DND-41 (cell line): ENCODE measurements at regions not wholly inside any gene's neighbourhood (a gene's known extent, or its start where the extent isn't known, plus 50 kb on each side); places are given as distances from the start of the nearest gene placed in this dataset.

Source experiments
- ATAC-seq: fragments of 200-7000 bp; cut with Tn5 transposase; 3 replicates; pipeline ENCODE4 v1.9.1; 2021; ENCODE audit warnings: low read depth; ENCODE audit not compliant: insufficient read depth
- DNase-seq: peaks from one replicate; pipeline ENCODE4 v3.0.0-alpha.2; 2020
- H2AFZ ChIP-seq: 2 replicates; pipeline ENCODE4 v1.6.0; 2012; ENCODE audit warnings: low read depth, low read length
- H3K27ac ChIP-seq: 2 replicates; pipeline ENCODE4 v1.5.1; 2012; ENCODE audit warnings: low read length, inconsistent platforms
- H3K27me3 ChIP-seq: fragments of 200-600 bp; sonication (generic); 2 replicates; pipeline ENCODE4 v1.6.0; 2012; ENCODE audit warnings: low read length, mild to moderate bottlenecking, inconsistent platforms; ENCODE audit not compliant: insufficient read depth, poor library complexity
- H3K36me3 ChIP-seq: 2 replicates; pipeline ENCODE4 v1.5.1; 2012; ENCODE audit warnings: low read length, inconsistent platforms; ENCODE audit not compliant: insufficient read depth
- H3K4me1 ChIP-seq: 2 replicates; pipeline ENCODE4 v1.5.1; 2012; ENCODE audit warnings: mild to moderate bottlenecking, low read length; ENCODE audit not compliant: insufficient read depth
- H3K4me2 ChIP-seq: 2 replicates; pipeline ENCODE4 v1.6.0; 2012; ENCODE audit warnings: mild to moderate bottlenecking, moderate library complexity, low read length, inconsistent platforms; ENCODE audit not compliant: insufficient read depth
- H3K4me3 ChIP-seq, 2 experiments: fragments of 200-600 bp in 1 of 2; shearing (Covaris generic) in 1 of 2; 2 replicates each; pipeline ENCODE4 v1.5.1; 2012 to 2016; ENCODE audit warnings: inconsistent platforms in 2 of 2, low read length in 2 of 2, mild to moderate bottlenecking in 2 of 2, low read depth in 1 of 2, moderate library complexity in 1 of 2
- H3K79me2 ChIP-seq: 2 replicates; pipeline ENCODE4 v1.6.0; 2012; ENCODE audit warnings: low read length, inconsistent platforms; ENCODE audit not compliant: insufficient read depth
- H3K9ac ChIP-seq: 2 replicates; pipeline ENCODE4 v1.6.0; 2012; ENCODE audit warnings: low read depth, mild to moderate bottlenecking, inconsistent platforms, low read length, moderate library complexity
- H3K9me3 ChIP-seq: 2 replicates; pipeline ENCODE4 v1.5.1; 2012; ENCODE audit warnings: low read length, moderate library complexity, mild to moderate bottlenecking, inconsistent platforms; ENCODE audit not compliant: insufficient read depth, severe bottlenecking
- H4K20me1 ChIP-seq: 2 replicates; pipeline ENCODE4 v1.6.0; 2012; ENCODE audit warnings: low read length; ENCODE audit not compliant: insufficient read depth
- EZH2 ChIP-seq: IDR thresholded peaks from 3 replicates; pipeline ENCODE4 v1.6.1; 2012; ENCODE audit warnings: borderline replicate concordance, low read depth, mild to moderate bottlenecking, moderate library complexity, low read length, inconsistent platforms; ENCODE audit not compliant: severe bottlenecking
- TF ChIP-seq, protein P1 (sequence below): IDR thresholded peaks from 2 replicates; pipeline ENCODE4 v1.5.1; 2012; ENCODE audit warnings: borderline replicate concordance, low read length, moderate library complexity, mild to moderate bottlenecking; ENCODE audit not compliant: poor library complexity, severe bottlenecking; ENCODE audit errors: extremely low read depth

GRCh38 chr18:66662632-66663031 is 58.7 kb upstream of the CDH19 start:
- H3K9me3 ChIP-seq = no peaks in the 10 kb centered on the region
- H3K4me2 ChIP-seq = no peak overlapping the region
- no peaks in the 10 kb centered on the region for H4K20me1 ChIP-seq
- H3K27ac ChIP-seq = no peak overlapping the region
- no peak overlapping the region for H3K9ac ChIP-seq
- H3K4me3 ChIP-seq = no peak overlapping the region
- H3K36me3 ChIP-seq = no peaks in the 10 kb centered on the region
- H2AFZ ChIP-seq = no peak overlapping the region
- DNase-seq = no peak
- ATAC-seq = no peak
- H3K4me1 ChIP-seq = no peaks in the 10 kb centered on the region
- H3K79me2 ChIP-seq = no peaks in the 10 kb centered on the region
- H3K27me3 ChIP-seq = no peaks in the 10 kb centered on the region
- no peak for TF ChIP-seq EZH2
- TF ChIP-seq, protein P1, sequence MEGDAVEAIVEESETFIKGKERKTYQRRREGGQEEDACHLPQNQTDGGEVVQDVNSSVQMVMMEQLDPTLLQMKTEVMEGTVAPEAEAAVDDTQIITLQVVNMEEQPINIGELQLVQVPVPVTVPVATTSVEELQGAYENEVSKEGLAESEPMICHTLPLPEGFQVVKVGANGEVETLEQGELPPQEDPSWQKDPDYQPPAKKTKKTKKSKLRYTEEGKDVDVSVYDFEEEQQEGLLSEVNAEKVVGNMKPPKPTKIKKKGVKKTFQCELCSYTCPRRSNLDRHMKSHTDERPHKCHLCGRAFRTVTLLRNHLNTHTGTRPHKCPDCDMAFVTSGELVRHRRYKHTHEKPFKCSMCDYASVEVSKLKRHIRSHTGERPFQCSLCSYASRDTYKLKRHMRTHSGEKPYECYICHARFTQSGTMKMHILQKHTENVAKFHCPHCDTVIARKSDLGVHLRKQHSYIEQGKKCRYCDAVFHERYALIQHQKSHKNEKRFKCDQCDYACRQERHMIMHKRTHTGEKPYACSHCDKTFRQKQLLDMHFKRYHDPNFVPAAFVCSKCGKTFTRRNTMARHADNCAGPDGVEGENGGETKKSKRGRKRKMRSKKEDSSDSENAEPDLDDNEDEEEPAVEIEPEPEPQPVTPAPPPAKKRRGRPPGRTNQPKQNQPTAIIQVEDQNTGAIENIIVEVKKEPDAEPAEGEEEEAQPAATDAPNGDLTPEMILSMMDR = no peak

DNA sequence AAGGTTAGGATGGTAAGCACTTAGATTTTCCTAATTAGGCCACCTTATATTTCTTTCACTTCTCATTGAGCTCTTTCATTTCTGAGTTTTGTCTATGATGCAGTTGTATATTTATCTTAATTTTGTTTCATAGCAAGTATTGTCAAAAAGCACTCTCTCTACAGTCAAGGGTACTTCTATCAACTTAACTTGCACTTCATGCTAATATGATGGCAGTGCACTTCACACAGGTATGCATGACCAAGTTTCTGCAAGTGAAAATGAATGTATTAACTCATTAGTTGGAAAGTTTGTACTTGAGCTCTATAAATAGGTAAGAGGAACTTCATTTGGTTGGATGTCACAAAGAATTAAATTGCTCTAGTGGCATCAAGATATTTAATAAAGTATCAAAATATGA is 51.5 kb upstream of the CDH19 start:
- ATAC-seq (no peak), DNase-seq (no peak)
- no peak for TF ChIP-seq EZH2
- TF ChIP-seq, protein P1 = no peak
- H3K36me3 ChIP-seq = no peaks in the 10 kb centered on the region
- no peak overlapping the region for H3K9ac ChIP-seq
- H3K9me3 ChIP-seq = no peaks in the 10 kb centered on the region
- H3K4me1 ChIP-seq = no peaks in the 10 kb centered on the region
- no peak overlapping the region for H3K27ac ChIP-seq
- H2AFZ ChIP-seq = no peak overlapping the region
- no peaks in the 10 kb centered on the region for H3K79me2 ChIP-seq
- no peaks in the 10 kb centered on the region for H4K20me1 ChIP-seq
- H3K4me3 ChIP-seq = no peak overlapping the region
- no peak overlapping the region for H3K4me2 ChIP-seq
- H3K27me3 ChIP-seq = no peaks in the 10 kb centered on the region
